ENCODE measurements at regions not wholly inside any gene's neighbourhood (a gene's known extent, or its start where the extent isn't known, plus 50 kb on each side); places are given as distances from the start of the nearest gene placed in this dataset.

GRCh38 chr2:161017780-161018470 is 142.3 kb upstream of the TANK start (continued):
- TF ChIP-seq NANOG (IDR thresholded peaks at IDR 0.05; ENCODE audit: borderline replicate concordance) = no peak
- TF ChIP-seq REST (IDR thresholded peaks at IDR 0.05; ENCODE audit: unreplicated experiment) = no peak

- Histone ChIP-seq H3K27me3 (ENCODE audit: insufficient read depth) (no peaks in the 10 kb centered on the region), H2AFZ (no peak overlapping the region), H3K9me2 (ENCODE audit: insufficient read depth) (peaks cover 7% of the 10 kb centered on the region; the same call in 1 of the 2 replicates), H3K36me3 (ENCODE audit: insufficient read depth) (no peaks in the 10 kb centered on the region), H3K79me2 (replicated peaks; ENCODE audit: insufficient read depth) (no peaks in the 10 kb centered on the region), H3K27ac (ENCODE audit: low read depth) (no peak overlapping the region), H3F3A (replicated peaks; ENCODE audit: low read depth) (no peaks in the 10 kb centered on the region), H3K4me3 (no peak overlapping the region), H3K4me2 (no peak overlapping the region), H4K20me1 (replicated peaks; ENCODE audit: insufficient read depth) (no peaks in the 10 kb centered on the region), H3K4me1 (ENCODE audit: insufficient read depth) (no peaks in the 10 kb centered on the region)
- ATAC-seq (no peak), DNase-seq (ENCODE audit: low spot score) (no peak)
- peaks cover 8% of the 10 kb centered on the region; the same call in 1 of the 3 replicates for H3K36me3 Mint-ChIP-seq (ENCODE audit: low read depth)
- no peak overlapping the region for H3K27ac Mint-ChIP-seq
- H3K4me3 Mint-ChIP-seq = no peak overlapping the region
- H3K9me3 Mint-ChIP-seq = peaks cover 14% of the 10 kb centered on the region
- H3K4me1 Mint-ChIP-seq = no peaks in the 10 kb centered on the region
- no peaks in the 10 kb centered on the region for H3K27me3 Mint-ChIP-seq (ENCODE audit: insufficient read depth, low read depth, poor library complexity)
- no peak for TF ChIP-seq CREB1 (CRISPR knock-in tag; IDR thresholded peaks at IDR 0.05; ENCODE audit: low read depth)
- no peak for TF ChIP-seq STAT1 (IDR thresholded peaks at IDR 0.05; ENCODE audit: unreplicated experiment)
- no peak for TF ChIP-seq ZNF331 (CRISPR knock-in tag; IDR thresholded peaks at IDR 0.05; ENCODE audit: low read depth)
- TF ChIP-seq REST (IDR thresholded peaks at IDR 0.05; ENCODE audit: unreplicated experiment) = no peak
- TF ChIP-seq EZH2 (IDR thresholded peaks at IDR 0.05; ENCODE audit: low read depth, unreplicated experiment) = no peak
- no peak for TF ChIP-seq ETS1 (IDR thresholded peaks at IDR 0.05)
- TF ChIP-seq ZNF462 (CRISPR knock-in tag; IDR thresholded peaks at IDR 0.05) = no peak
- TF ChIP-seq POLR2AphosphoS5 (IDR thresholded peaks at IDR 0.05; ENCODE audit: low read depth) = no peak
- TF ChIP-seq JUNB (IDR thresholded peaks at IDR 0.05; ENCODE audit: unreplicated experiment) = no peak
Observed at GRCh38 chr2:161019311-161019710, 140.9 kb upstream of the TANK start.
